Chondrocyte (in vitro differentiated cells): ENCODE measurements at regions not wholly inside any gene's neighbourhood (a gene's known extent, or its start where the extent isn't known, plus 50 kb on each side); places are given as distances from the start of the nearest gene placed in this dataset.

Source experiments
- DNase-seq: peaks from one replicate; pipeline ENCODE4 v3.0.0; 2021; ENCODE audit warnings: mixed read lengths, low spot score
- H3K27ac Mint-ChIP-seq: one replicate; pipeline ENCODE4 v1.8.0; 2021; ENCODE audit warnings: mild to moderate bottlenecking, moderate library complexity, mixed read lengths; ENCODE audit not compliant: unreplicated experiment
- H3K27me3 Mint-ChIP-seq: 2 replicates; pipeline ENCODE4 v1.8.0; 2021; ENCODE audit warnings: low read depth, mixed read lengths
- H3K36me3 Mint-ChIP-seq: 2 replicates; pipeline ENCODE4 v1.8.0; 2021; ENCODE audit warnings: low read depth, mixed read lengths
- H3K4me1 Mint-ChIP-seq: 2 replicates; pipeline ENCODE4 v1.8.0; 2021; ENCODE audit warnings: low read depth, mild to moderate bottlenecking, mixed read lengths
- H3K4me3 Mint-ChIP-seq: one replicate; pipeline ENCODE4 v1.8.0; 2021; ENCODE audit warnings: mild to moderate bottlenecking, moderate library complexity, mixed read lengths; ENCODE audit not compliant: unreplicated experiment
- H3K9me3 Mint-ChIP-seq: 2 replicates; pipeline ENCODE4 v1.8.0; 2021; ENCODE audit warnings: low read depth, mixed read lengths
- TF ChIP-seq, protein P1 (sequence below): fragments of 200-600 bp; sonication (generic); IDR thresholded peaks from 2 replicates; pipeline ENCODE4 v1.5.0; 2021; ENCODE audit warnings: antibody characterized with exemption, mild to moderate bottlenecking, moderate library complexity

DNA sequence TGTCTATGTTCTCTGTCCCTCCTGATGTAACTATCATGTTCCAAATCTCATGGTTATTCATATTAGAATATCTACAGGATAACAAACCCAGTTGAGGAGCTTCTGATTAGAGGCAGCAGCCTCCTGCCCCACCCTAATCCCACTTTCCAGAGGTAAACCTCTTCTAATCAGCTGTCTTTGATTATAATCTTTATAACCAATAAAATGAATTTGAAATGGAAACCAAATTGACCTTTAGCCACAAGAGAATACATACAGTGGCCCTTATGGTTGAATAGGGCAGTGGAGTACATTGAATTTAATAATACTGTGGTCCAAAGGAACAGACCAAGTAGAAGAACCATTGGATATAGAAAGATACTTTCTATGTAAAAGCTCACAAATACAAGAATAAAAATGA, 281.3 kb upstream of the UMPS start:
- Mint-ChIP-seq H3K4me3 (no peak overlapping the region), H3K4me1 (no peaks in the 10 kb centered on the region), H3K27me3 (no peaks in the 10 kb centered on the region), H3K9me3 (peaks cover 3% of the 10 kb centered on the region), H3K27ac (no peak overlapping the region), H3K36me3 (peaks cover 7% of the 10 kb centered on the region)
- TF ChIP-seq, protein P1, sequence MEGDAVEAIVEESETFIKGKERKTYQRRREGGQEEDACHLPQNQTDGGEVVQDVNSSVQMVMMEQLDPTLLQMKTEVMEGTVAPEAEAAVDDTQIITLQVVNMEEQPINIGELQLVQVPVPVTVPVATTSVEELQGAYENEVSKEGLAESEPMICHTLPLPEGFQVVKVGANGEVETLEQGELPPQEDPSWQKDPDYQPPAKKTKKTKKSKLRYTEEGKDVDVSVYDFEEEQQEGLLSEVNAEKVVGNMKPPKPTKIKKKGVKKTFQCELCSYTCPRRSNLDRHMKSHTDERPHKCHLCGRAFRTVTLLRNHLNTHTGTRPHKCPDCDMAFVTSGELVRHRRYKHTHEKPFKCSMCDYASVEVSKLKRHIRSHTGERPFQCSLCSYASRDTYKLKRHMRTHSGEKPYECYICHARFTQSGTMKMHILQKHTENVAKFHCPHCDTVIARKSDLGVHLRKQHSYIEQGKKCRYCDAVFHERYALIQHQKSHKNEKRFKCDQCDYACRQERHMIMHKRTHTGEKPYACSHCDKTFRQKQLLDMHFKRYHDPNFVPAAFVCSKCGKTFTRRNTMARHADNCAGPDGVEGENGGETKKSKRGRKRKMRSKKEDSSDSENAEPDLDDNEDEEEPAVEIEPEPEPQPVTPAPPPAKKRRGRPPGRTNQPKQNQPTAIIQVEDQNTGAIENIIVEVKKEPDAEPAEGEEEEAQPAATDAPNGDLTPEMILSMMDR, result no peak
- no peak for DNase-seq

DNA sequence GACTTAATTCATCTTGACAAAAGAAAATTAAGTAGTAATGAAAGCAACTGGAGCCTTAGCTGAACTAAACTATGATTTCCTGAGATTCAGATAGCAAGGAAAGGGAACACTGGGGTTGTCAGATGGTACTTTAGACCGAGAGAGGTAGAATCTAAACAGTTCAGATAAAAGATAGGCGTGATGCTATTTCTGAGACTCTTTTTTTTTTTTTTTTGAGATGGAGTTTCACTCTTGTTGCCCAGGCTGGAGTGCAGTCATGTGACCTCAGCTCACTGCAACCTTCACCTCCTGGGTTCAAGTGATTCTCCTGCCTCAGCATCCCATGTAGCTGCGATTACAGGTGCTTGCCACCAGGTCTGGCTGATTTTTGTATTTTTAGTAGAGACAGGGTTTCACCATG, 279.9 kb upstream of the UMPS start:
- Mint-ChIP-seq H3K4me3 (no peak overlapping the region), H3K36me3 (peaks cover 11% of the 10 kb centered on the region), H3K4me1 (no peaks in the 10 kb centered on the region), H3K27ac (no peak overlapping the region), H3K27me3 (no peaks in the 10 kb centered on the region), H3K9me3 (peaks cover 3% of the 10 kb centered on the region)
- TF ChIP-seq, protein P1, result no peak
- DNase-seq, result no peak

- Mint-ChIP-seq H3K4me3 (no peak overlapping the region), H3K9me3 (peaks cover 3% of the 10 kb centered on the region), H3K27me3 (no peaks in the 10 kb centered on the region), H3K27ac (no peak overlapping the region), H3K36me3 (peaks cover 15% of the 10 kb centered on the region), H3K4me1 (peaks cover 4% of the 10 kb centered on the region)
- no peak for DNase-seq
- TF ChIP-seq, protein P1, result no peak
Measured at GRCh38 chr3:124451630-124452317, 278.5 kb upstream of the UMPS start.

DNA sequence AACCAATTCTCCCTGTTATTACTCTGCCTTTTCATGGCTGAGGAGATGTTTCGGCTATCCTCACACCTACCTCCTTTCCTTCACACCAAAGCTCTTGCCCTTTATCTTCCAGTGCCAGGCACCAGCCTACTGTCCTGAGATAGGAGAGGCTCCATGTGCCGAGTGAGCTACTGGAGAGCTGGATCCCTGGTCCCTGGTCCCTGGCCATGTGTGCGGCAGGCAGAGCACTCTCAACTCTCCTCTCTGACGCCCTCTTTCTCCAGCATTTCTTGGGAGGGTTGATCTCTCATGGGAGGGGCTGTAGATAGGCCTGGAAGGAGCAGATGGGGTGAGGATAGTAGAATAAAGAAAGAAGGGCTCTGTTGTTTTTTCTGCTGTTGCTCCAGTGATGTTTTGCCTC, 277.1 kb upstream of the UMPS start:
- H3K9me3 Mint-ChIP-seq, result peaks cover 3% of the 10 kb centered on the region
- no peak overlapping the region for H3K4me3 Mint-ChIP-seq
- no peak overlapping the region for H3K27ac Mint-ChIP-seq
- TF ChIP-seq, protein P1, result no peak
- peaks cover 22% of the 10 kb centered on the region for H3K36me3 Mint-ChIP-seq
- peaks cover 4% of the 10 kb centered on the region for H3K4me1 Mint-ChIP-seq
- no peak for DNase-seq
- no peaks in the 10 kb centered on the region for H3K27me3 Mint-ChIP-seq

DNA sequence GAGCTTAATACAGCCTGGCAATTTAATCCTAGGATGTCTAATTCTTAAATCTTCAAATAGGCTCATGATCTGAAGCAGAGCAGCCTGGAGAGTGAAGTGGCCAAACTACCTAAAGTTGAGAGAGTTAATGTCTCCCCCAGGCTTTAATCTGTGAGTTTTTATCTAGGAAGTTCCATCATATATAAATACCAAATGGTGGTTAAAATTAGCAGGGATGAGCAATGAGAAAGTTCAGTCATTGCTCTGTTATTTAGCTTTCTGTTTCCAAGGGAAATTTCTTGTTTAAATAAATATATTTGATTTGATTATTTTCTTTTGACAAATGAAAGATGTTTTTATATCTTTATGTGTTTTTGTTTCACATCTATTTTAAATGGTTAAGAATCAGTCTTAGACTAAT, 274.4 kb upstream of the UMPS start:
- H3K4me1 Mint-ChIP-seq, result peaks cover 4% of the 10 kb centered on the region
- TF ChIP-seq, protein P1, result no peak
- no peak overlapping the region for H3K27ac Mint-ChIP-seq
- no peaks in the 10 kb centered on the region for H3K27me3 Mint-ChIP-seq
- H3K36me3 Mint-ChIP-seq, result peaks cover 19% of the 10 kb centered on the region
- H3K9me3 Mint-ChIP-seq, result no peaks in the 10 kb centered on the region
- no peak for DNase-seq
- no peak overlapping the region for H3K4me3 Mint-ChIP-seq
